ENCODE measurements at regions not wholly inside any gene's neighbourhood (a gene's known extent, or its start where the extent isn't known, plus 50 kb on each side); places are given as distances from the start of the nearest gene placed in this dataset.

GRCh38 chr6:66964216-66964615 is 1257.2 kb upstream of the EYS start:
- 78% methylated on average over 3 of the region's 3 CpGs for WGBS (ENCODE audit: insufficient coverage)
- no peak for DNase-seq
- no peak overlapping the region for H3K4me3 Mint-ChIP-seq
- TF ChIP-seq, protein P1, sequence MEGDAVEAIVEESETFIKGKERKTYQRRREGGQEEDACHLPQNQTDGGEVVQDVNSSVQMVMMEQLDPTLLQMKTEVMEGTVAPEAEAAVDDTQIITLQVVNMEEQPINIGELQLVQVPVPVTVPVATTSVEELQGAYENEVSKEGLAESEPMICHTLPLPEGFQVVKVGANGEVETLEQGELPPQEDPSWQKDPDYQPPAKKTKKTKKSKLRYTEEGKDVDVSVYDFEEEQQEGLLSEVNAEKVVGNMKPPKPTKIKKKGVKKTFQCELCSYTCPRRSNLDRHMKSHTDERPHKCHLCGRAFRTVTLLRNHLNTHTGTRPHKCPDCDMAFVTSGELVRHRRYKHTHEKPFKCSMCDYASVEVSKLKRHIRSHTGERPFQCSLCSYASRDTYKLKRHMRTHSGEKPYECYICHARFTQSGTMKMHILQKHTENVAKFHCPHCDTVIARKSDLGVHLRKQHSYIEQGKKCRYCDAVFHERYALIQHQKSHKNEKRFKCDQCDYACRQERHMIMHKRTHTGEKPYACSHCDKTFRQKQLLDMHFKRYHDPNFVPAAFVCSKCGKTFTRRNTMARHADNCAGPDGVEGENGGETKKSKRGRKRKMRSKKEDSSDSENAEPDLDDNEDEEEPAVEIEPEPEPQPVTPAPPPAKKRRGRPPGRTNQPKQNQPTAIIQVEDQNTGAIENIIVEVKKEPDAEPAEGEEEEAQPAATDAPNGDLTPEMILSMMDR (IDR thresholded peaks at IDR 0.05): no peak
- peaks cover 16 to 17% of the 10 kb centered on the region in 2 donors for H3K9me3 Mint-ChIP-seq
- H3K4me1 ChIP-seq (ENCODE audit: control insufficient read depth, insufficient read depth, low read length): no peaks in the 10 kb centered on the region
- H3K4me3 ChIP-seq (ENCODE audit: low read length): no peak overlapping the region
- no peaks in the 10 kb centered on the region for H3K27me3 Mint-ChIP-seq (ENCODE audit: low read depth in 2 of 2)
- no peaks in the 10 kb centered on the region for H3K27me3 ChIP-seq (ENCODE audit: control insufficient read depth, insufficient read depth, low read length)
- H3K36me3 Mint-ChIP-seq: peaks cover 17% of the 10 kb centered on the region
- intact Hi-C loops (cut with micrococcal nuclease): no loop called here
- H3K9me3 ChIP-seq (ENCODE audit: control insufficient read depth, insufficient read depth, low read length): peaks cover 7% of the 10 kb centered on the region
- no peak for ATAC-seq
- no peak overlapping the region for H3K27ac ChIP-seq (ENCODE audit: low read length)
- H3K36me3 ChIP-seq (ENCODE audit: control insufficient read depth, insufficient read depth, low read length): no peaks in the 10 kb centered on the region
- H3K4me1 Mint-ChIP-seq: no peaks in the 10 kb centered on the region
- H3K27ac Mint-ChIP-seq: no peak overlapping the region

GRCh38 chr6:66962082-66962481 is 1255.1 kb upstream of the EYS start:
- Histone ChIP-seq H3K36me3 (ENCODE audit: control insufficient read depth, insufficient read depth, low read length) (no peaks in the 10 kb centered on the region), H3K4me1 (ENCODE audit: control insufficient read depth, insufficient read depth, low read length) (no peaks in the 10 kb centered on the region), H3K4me3 (ENCODE audit: low read length) (no peak overlapping the region), H3K9me3 (ENCODE audit: control insufficient read depth, insufficient read depth, low read length) (peaks cover 7% of the 10 kb centered on the region), H3K27me3 (ENCODE audit: control insufficient read depth, insufficient read depth, low read length) (no peaks in the 10 kb centered on the region), H3K27ac (ENCODE audit: low read length) (no peak overlapping the region)
- Mint-ChIP-seq H3K4me3 (no peak overlapping the region), H3K36me3 (peaks cover 5% of the 10 kb centered on the region), H3K27ac (no peak overlapping the region), H3K4me1 (no peaks in the 10 kb centered on the region), H3K27me3 (ENCODE audit: low read depth in 2 of 2) (no peaks in the 10 kb centered on the region), H3K9me3 (peaks cover 13 to 18% of the 10 kb centered on the region in 2 donors)
- ATAC-seq (no peak), DNase-seq (no peak)
- 88% methylated on average over 4 of the region's 4 CpGs for WGBS (ENCODE audit: insufficient coverage)
- intact Hi-C loops (cut with micrococcal nuclease): no loop called here
- TF ChIP-seq, protein P1 (IDR thresholded peaks at IDR 0.05): no peak

DNA sequence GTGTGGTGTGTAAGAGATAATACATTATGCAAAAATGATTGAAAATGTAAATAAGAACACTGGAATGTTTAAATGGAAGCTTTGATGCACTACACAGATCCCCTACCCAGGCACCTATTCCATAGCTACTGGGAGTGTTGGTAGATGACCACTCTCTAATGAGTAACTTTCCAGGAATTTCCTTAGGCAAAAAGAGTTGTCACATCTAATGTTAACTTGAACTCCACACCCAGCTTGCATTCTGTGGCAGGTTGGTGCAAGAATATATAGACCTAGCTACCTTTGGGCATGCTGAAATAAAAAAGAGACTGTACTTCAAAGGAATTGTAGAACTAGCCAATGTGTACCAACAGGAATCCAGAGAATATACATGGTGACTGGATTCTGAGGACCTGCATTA is 1254.2 kb upstream of the EYS start:
- DNase-seq: no peak
- H3K27me3 ChIP-seq (ENCODE audit: control insufficient read depth, insufficient read depth, low read length): no peaks in the 10 kb centered on the region
- Mint-ChIP-seq H3K27ac (no peak overlapping the region), H3K4me1 (no peaks in the 10 kb centered on the region), H3K9me3 (peaks cover 11 to 18% of the 10 kb centered on the region in 2 donors), H3K27me3 (ENCODE audit: low read depth in 2 of 2) (no peaks in the 10 kb centered on the region), H3K36me3 (peaks cover 6% of the 10 kb centered on the region), H3K4me3 (no peak overlapping the region)
- no peak overlapping the region for H3K4me3 ChIP-seq (ENCODE audit: low read length)
- H3K9me3 ChIP-seq (ENCODE audit: control insufficient read depth, insufficient read depth, low read length): peaks cover 7% of the 10 kb centered on the region
- no peak for ATAC-seq
- no peaks in the 10 kb centered on the region for H3K4me1 ChIP-seq (ENCODE audit: control insufficient read depth, insufficient read depth, low read length)
- H3K36me3 ChIP-seq (ENCODE audit: control insufficient read depth, insufficient read depth, low read length): no peaks in the 10 kb centered on the region
- TF ChIP-seq, protein P1 (IDR thresholded peaks at IDR 0.05): no peak
- intact Hi-C loops (cut with micrococcal nuclease): no loop called here
- no peak overlapping the region for H3K27ac ChIP-seq (ENCODE audit: low read length)

GRCh38 chr6:66949191-66949661 is 1242.2 kb upstream of the EYS start:
- no peak for DNase-seq
- H3K4me3 ChIP-seq (ENCODE audit: low read length): no peak overlapping the region
- peaks cover 8 to 13% of the 10 kb centered on the region in 2 donors for H3K9me3 Mint-ChIP-seq
- peaks cover 11% of the 10 kb centered on the region for H3K9me3 ChIP-seq (ENCODE audit: control insufficient read depth, insufficient read depth, low read length)
- 94% methylated on average over 32 of the region's 32 CpGs for WGBS (ENCODE audit: insufficient coverage)
- H3K36me3 ChIP-seq (ENCODE audit: control insufficient read depth, insufficient read depth, low read length): no peaks in the 10 kb centered on the region
- intact Hi-C loops (cut with micrococcal nuclease): no loop called here
- no peak for ATAC-seq
- TF ChIP-seq, protein P1 (IDR thresholded peaks at IDR 0.05): no peak
- H3K4me1 Mint-ChIP-seq: no peaks in the 10 kb centered on the region
- H3K27me3 Mint-ChIP-seq (ENCODE audit: low read depth in 2 of 2): no peaks in the 10 kb centered on the region
- H3K27ac ChIP-seq (ENCODE audit: low read length): no peak overlapping the region
- H3K4me1 ChIP-seq (ENCODE audit: control insufficient read depth, insufficient read depth, low read length): no peaks in the 10 kb centered on the region
- no peak overlapping the region for H3K4me3 Mint-ChIP-seq
- H3K27me3 ChIP-seq (ENCODE audit: control insufficient read depth, insufficient read depth, low read length): no peaks in the 10 kb centered on the region
- no peaks in the 10 kb centered on the region for H3K36me3 Mint-ChIP-seq
- H3K27ac Mint-ChIP-seq: no peak overlapping the region
